H9 (cell line): ENCODE measurements at regions not wholly inside any gene's neighbourhood (a gene's known extent, or its start where the extent isn't known, plus 50 kb on each side); places are given as distances from the start of the nearest gene placed in this dataset.

Experiments used
- DNase-seq: peaks from one replicate; pipeline ENCODE4 v3.0.0-alpha.2; 2017
- H2AFZ ChIP-seq: one replicate; pipeline ENCODE4 v1.6.1; 2013; ENCODE audit warnings: mild to moderate bottlenecking, low read length, control low read depth, moderate library complexity
- H2AK5ac ChIP-seq: 2 replicates; pipeline ENCODE4 v1.6.1; 2013; ENCODE audit warnings: low read length, control low read depth, mixed read lengths; ENCODE audit not compliant: insufficient read length
- H2BK120ac ChIP-seq: one replicate; pipeline ENCODE4 v1.6.1; 2013; ENCODE audit warnings: low read depth, mild to moderate bottlenecking, low read length, control low read depth, inconsistent platforms; ENCODE audit not compliant: poor library complexity, severe bottlenecking
- H2BK12ac ChIP-seq: 2 replicates; pipeline ENCODE4 v1.6.1; 2013; ENCODE audit warnings: low read length, control low read depth, mixed read lengths, low read depth; ENCODE audit not compliant: insufficient read length
- H2BK15ac ChIP-seq: 2 replicates; pipeline ENCODE4 v1.6.1; 2013; ENCODE audit warnings: low read depth, low read length, control low read depth
- H2BK20ac ChIP-seq: one replicate; pipeline ENCODE4 v1.6.1; 2013; ENCODE audit warnings: low read depth, mild to moderate bottlenecking, low read length, control low read depth, inconsistent platforms; ENCODE audit not compliant: poor library complexity, severe bottlenecking
- H2BK5ac ChIP-seq: 2 replicates; pipeline ENCODE4 v1.6.1; 2013; ENCODE audit warnings: low read length, control low read depth, mixed read lengths; ENCODE audit not compliant: insufficient read length
- H3K14ac ChIP-seq: 2 replicates; pipeline ENCODE4 v1.6.1; 2013; ENCODE audit warnings: low read length, control low read depth; ENCODE audit not compliant: insufficient read depth
- H3K18ac ChIP-seq: 2 replicates; pipeline ENCODE4 v1.6.1; 2013; ENCODE audit warnings: low read depth, mild to moderate bottlenecking, mixed read lengths, low read length, control low read depth; ENCODE audit not compliant: insufficient read length
- H3K23ac ChIP-seq: 2 replicates; pipeline ENCODE4 v1.6.1; 2013; ENCODE audit warnings: low read length, control low read depth, mixed read lengths, low read depth; ENCODE audit not compliant: insufficient read length
- H3K23me2 ChIP-seq: 2 replicates; pipeline ENCODE4 v1.6.1; 2013; ENCODE audit warnings: low read depth, mild to moderate bottlenecking, mixed read lengths, low read length, control low read depth; ENCODE audit not compliant: insufficient read length, poor library complexity, severe bottlenecking
- H3K27ac ChIP-seq: 2 replicates; pipeline ENCODE4 v1.5.1; 2013; ENCODE audit warnings: low read length, control low read depth, mixed read lengths, low read depth; ENCODE audit not compliant: insufficient read length
- H3K27me3 ChIP-seq: 2 replicates; pipeline ENCODE4 v1.6.1; 2013; ENCODE audit warnings: low read length, control low read depth, inconsistent platforms; ENCODE audit not compliant: insufficient read depth
- H3K4ac ChIP-seq: 2 replicates; pipeline ENCODE4 v1.6.1; 2013; ENCODE audit warnings: low read depth, mild to moderate bottlenecking, control low read depth, inconsistent platforms, low read length, moderate library complexity
- H3K4me1 ChIP-seq: 2 replicates; pipeline ENCODE4 v1.6.1; 2013; ENCODE audit warnings: low read length, control low read depth, inconsistent platforms; ENCODE audit not compliant: insufficient read depth
- H3K4me2 ChIP-seq: 2 replicates; pipeline ENCODE4 v1.6.1; 2013; ENCODE audit warnings: low read length, control low read depth, mixed read lengths; ENCODE audit not compliant: insufficient read length, insufficient read depth
- H3K56ac ChIP-seq: 2 replicates; pipeline ENCODE4 v1.6.1; 2013; ENCODE audit warnings: low read depth, mild to moderate bottlenecking, mixed read lengths, low read length, control low read depth; ENCODE audit not compliant: insufficient read length
- H3K79me1 ChIP-seq: 2 replicates; pipeline ENCODE4 v1.6.1; 2013; ENCODE audit warnings: low read depth, mild to moderate bottlenecking, moderate library complexity, low read length, control low read depth, inconsistent platforms; ENCODE audit not compliant: insufficient read depth, poor library complexity, severe bottlenecking
- H3K79me2 ChIP-seq: 2 replicates; pipeline ENCODE4 v1.6.1; 2013; ENCODE audit warnings: low read length, control low read depth, inconsistent platforms; ENCODE audit not compliant: insufficient read depth
- H3K9ac ChIP-seq: 2 replicates; pipeline ENCODE4 v1.6.1; 2013; ENCODE audit warnings: low read length, control low read depth, mixed read lengths; ENCODE audit not compliant: insufficient read length; ENCODE audit errors: extremely low read depth
- H3K9me3 ChIP-seq: one replicate; pipeline ENCODE4 v1.6.1; 2013; ENCODE audit warnings: low read depth, low read length, inconsistent platforms; ENCODE audit not compliant: control insufficient read depth
- H3T11ph ChIP-seq: one replicate; pipeline ENCODE4 v1.6.1; 2013; ENCODE audit warnings: mild to moderate bottlenecking, low read length, control low read depth, inconsistent platforms
- H4K20me1 ChIP-seq: one replicate; pipeline ENCODE4 v1.6.1; 2013; ENCODE audit not compliant: control insufficient read depth, insufficient read length, insufficient read depth
- H4K5ac ChIP-seq: 2 replicates; pipeline ENCODE4 v1.6.1; 2013; ENCODE audit warnings: low read depth, mild to moderate bottlenecking, mixed read lengths, low read length, control low read depth; ENCODE audit not compliant: insufficient read length
- H4K8ac ChIP-seq: replicated peaks from 2 replicates; pipeline ENCODE4 v1.6.1; 2013; ENCODE audit warnings: low read length, control low read depth, mixed read lengths, low read depth; ENCODE audit not compliant: insufficient read length
- H4K91ac ChIP-seq: 2 replicates; pipeline ENCODE4 v1.6.1; 2013; ENCODE audit warnings: low read depth, mild to moderate bottlenecking, moderate library complexity, mixed read lengths, low read length, control low read depth; ENCODE audit not compliant: insufficient read length
- H3K27ac Mint-ChIP-seq, 3 experiments: 2 replicates in 2 of 3; 3 replicates in 1 of 3; pipeline ENCODE4 v1.8.0; 2020 to 2021; ENCODE audit warnings: mixed read lengths in 3 of 3, mild to moderate bottlenecking in 1 of 3, moderate library complexity in 1 of 3
- H3K27me3 Mint-ChIP-seq: 2 replicates; pipeline ENCODE4 v1.8.0; 2021; ENCODE audit warnings: low read depth, mild to moderate bottlenecking, moderate library complexity, mixed read lengths
- H3K36me3 Mint-ChIP-seq, 3 experiments: 2 replicates in 2 of 3; 3 replicates in 1 of 3; pipeline ENCODE4 v1.8.0; 2020 to 2021; ENCODE audit warnings: low read depth in 3 of 3, mixed read lengths in 3 of 3; ENCODE audit not compliant: insufficient read depth in 1 of 3
- H3K4me1 Mint-ChIP-seq, 2 experiments: 2 replicates each; pipeline ENCODE4 v1.8.0; 2020; ENCODE audit warnings: mixed read lengths in 2 of 2
- H3K4me3 Mint-ChIP-seq, 2 experiments: 2 replicates in 1 of 2; 3 replicates in 1 of 2; pipeline ENCODE4 v1.8.0; 2020 to 2021; ENCODE audit warnings: mild to moderate bottlenecking in 2 of 2, mixed read lengths in 2 of 2, moderate library complexity in 1 of 2
- H3K9me3 Mint-ChIP-seq, 2 experiments: 2 replicates in 1 of 2; 3 replicates in 1 of 2; pipeline ENCODE4 v1.8.0; 2020; ENCODE audit warnings: mild to moderate bottlenecking in 2 of 2, mixed read lengths in 2 of 2, moderate library complexity in 1 of 2
- WGBS: extraction: QIAGEN DNeasy Blood & Tissue Kit; methylation state at CpG from one replicate; pipeline ENCODE4 v1.1.7; 2013; ENCODE audit warnings: missing lambda C conversion rate, low lambda C conversion rate, mixed read lengths; ENCODE audit not compliant: insufficient read length; ENCODE audit errors: extremely low coverage; 5-methylcytosine and 5-hydroxymethylcytosine counted together
- TF ChIP-seq, protein P1 (sequence below): fragments of 200-600 bp; sonication (generic); conservative IDR thresholded peaks from 3 replicates; pipeline ENCODE4 v1.8.0; 2021; ENCODE audit warnings: antibody characterized with exemption, mild to moderate bottlenecking

DNA sequence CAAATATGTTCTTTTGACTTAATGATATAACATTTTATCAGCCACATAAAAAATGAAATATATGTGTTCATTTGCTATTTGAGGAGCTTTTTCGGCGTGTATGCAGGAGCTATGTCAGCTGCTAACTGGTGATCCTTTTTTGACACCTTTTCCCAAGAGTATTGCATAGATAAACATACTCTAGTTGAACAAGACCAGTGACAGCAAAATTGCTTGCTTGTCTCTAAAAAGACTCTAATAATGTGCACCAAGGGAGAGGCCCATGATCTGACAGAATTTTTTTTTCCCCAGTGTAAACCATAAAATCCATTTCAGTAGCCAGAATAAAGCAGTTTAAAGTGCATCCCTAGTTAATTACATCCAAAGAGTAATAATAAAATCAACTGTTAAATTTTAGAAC is 103.6 kb upstream of the BARHL2 start:
- H4K5ac ChIP-seq = no peak overlapping the region
- Mint-ChIP-seq H3K27me3 (peaks cover 35% of the 10 kb centered on the region), H3K27ac (no peak overlapping the region), H3K4me1 (no peaks in the 10 kb centered on the region), H3K36me3 (no peaks in the 10 kb centered on the region), H3K4me3 (no peak overlapping the region), H3K9me3 (no peaks in the 10 kb centered on the region)
- H3K9ac ChIP-seq = no peak overlapping the region
- H3K9me3 ChIP-seq = no peaks in the 10 kb centered on the region
- no peak overlapping the region for H2BK5ac ChIP-seq
- H2BK120ac ChIP-seq = no peak overlapping the region
- no peaks in the 10 kb centered on the region for H3K4me1 ChIP-seq
- TF ChIP-seq, protein P1, sequence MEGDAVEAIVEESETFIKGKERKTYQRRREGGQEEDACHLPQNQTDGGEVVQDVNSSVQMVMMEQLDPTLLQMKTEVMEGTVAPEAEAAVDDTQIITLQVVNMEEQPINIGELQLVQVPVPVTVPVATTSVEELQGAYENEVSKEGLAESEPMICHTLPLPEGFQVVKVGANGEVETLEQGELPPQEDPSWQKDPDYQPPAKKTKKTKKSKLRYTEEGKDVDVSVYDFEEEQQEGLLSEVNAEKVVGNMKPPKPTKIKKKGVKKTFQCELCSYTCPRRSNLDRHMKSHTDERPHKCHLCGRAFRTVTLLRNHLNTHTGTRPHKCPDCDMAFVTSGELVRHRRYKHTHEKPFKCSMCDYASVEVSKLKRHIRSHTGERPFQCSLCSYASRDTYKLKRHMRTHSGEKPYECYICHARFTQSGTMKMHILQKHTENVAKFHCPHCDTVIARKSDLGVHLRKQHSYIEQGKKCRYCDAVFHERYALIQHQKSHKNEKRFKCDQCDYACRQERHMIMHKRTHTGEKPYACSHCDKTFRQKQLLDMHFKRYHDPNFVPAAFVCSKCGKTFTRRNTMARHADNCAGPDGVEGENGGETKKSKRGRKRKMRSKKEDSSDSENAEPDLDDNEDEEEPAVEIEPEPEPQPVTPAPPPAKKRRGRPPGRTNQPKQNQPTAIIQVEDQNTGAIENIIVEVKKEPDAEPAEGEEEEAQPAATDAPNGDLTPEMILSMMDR = no peak
- no peaks in the 10 kb centered on the region for H3K79me1 ChIP-seq
- no peak overlapping the region for H3K14ac ChIP-seq
- no peaks in the 10 kb centered on the region for H4K20me1 ChIP-seq
- H2AFZ ChIP-seq = no peak overlapping the region
- H2AK5ac ChIP-seq = no peak overlapping the region
- no peak overlapping the region for H2BK15ac ChIP-seq
- no peak overlapping the region for H2BK12ac ChIP-seq
- H3K23me2 ChIP-seq = no peaks in the 10 kb centered on the region
- peaks cover 3% of the 10 kb centered on the region; the same call in 1 of the 2 replicates for H3K27me3 ChIP-seq
- H3K23ac ChIP-seq = no peak overlapping the region
- no peak overlapping the region for H4K8ac ChIP-seq
- no peak overlapping the region for H2BK20ac ChIP-seq
- no peak overlapping the region for H3K4ac ChIP-seq
- 0 out of 2 replicates have a peak, but pooled peaks cover 2% of the 10 kb centered on the region for H3K79me2 ChIP-seq
- no peak overlapping the region for H4K91ac ChIP-seq
- H3K27ac ChIP-seq = no peak overlapping the region
- no peak for DNase-seq
- no peak overlapping the region for H3K56ac ChIP-seq
- no peak overlapping the region for H3K18ac ChIP-seq
- H3T11ph ChIP-seq = no peak overlapping the region
- no CpG with 5 or more reads among the region's 2 CpGs for WGBS
- no peak overlapping the region for H3K4me2 ChIP-seq
